NB4 (cell line): ENCODE measurements at regions not wholly inside any gene's neighbourhood (a gene's known extent, or its start where the extent isn't known, plus 50 kb on each side); places are given as distances from the start of the nearest gene placed in this dataset.

ENCODE experiments used
- CTCF ChIP-seq: IDR thresholded peaks from one replicate; pipeline ENCODE4 v1.5.1; 2012; ENCODE audit warnings: low read depth, low read length
- MYC ChIP-seq: IDR thresholded peaks from 2 replicates; pipeline ENCODE4 v1.6.1; 2011; ENCODE audit warnings: low read depth, low read length
- POLR2A ChIP-seq: IDR thresholded peaks from 2 replicates; pipeline ENCODE4 v1.6.1; 2011; ENCODE audit warnings: mild to moderate bottlenecking; ENCODE audit not compliant: insufficient read length; ENCODE audit errors: extremely low read depth
- TF ChIP-seq, protein P1 (sequence below): IDR thresholded peaks from 2 replicates; pipeline ENCODE4 v1.6.1; 2011; ENCODE audit warnings: low read depth, low read length

GRCh38 chr5:19270153-19270552 lies 717.8 kb downstream of the CDH18 start:
- TF ChIP-seq CTCF (no peak), POLR2A (no peak), MYC (no peak)
- TF ChIP-seq, protein P1, sequence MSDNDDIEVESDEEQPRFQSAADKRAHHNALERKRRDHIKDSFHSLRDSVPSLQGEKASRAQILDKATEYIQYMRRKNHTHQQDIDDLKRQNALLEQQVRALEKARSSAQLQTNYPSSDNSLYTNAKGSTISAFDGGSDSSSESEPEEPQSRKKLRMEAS: no peak
